ENCODE measurements at regions not wholly inside any gene's neighbourhood (a gene's known extent, or its start where the extent isn't known, plus 50 kb on each side); places are given as distances from the start of the nearest gene placed in this dataset.
"Not testable (repeated sequence)": the region's sequence is repeated elsewhere in the genome, so short reads cannot be mapped to it uniquely, and the experiment has no call there.

- no peaks in the 10 kb centered on the region for H3K9me3 ChIP-seq
- H3K4me1 ChIP-seq = no peaks in the 10 kb centered on the region
- H3K4me3 ChIP-seq = no peak overlapping the region
- peaks cover 77% of the 10 kb centered on the region for H3K36me3 ChIP-seq
- no peak for DNase-seq
- TF ChIP-seq CTCF (IDR thresholded peaks at IDR 0.05) = no peak
- ATAC-seq = no peak
- H3K27ac ChIP-seq = no peak overlapping the region
- intact Hi-C loops (cut with DNase I) = no loop called here
- no peaks in the 10 kb centered on the region for H3K27me3 ChIP-seq
These were observed 112.9 kb upstream of the ZNF746 start for GRCh38 chr7:149610441-149611011.

DNA sequence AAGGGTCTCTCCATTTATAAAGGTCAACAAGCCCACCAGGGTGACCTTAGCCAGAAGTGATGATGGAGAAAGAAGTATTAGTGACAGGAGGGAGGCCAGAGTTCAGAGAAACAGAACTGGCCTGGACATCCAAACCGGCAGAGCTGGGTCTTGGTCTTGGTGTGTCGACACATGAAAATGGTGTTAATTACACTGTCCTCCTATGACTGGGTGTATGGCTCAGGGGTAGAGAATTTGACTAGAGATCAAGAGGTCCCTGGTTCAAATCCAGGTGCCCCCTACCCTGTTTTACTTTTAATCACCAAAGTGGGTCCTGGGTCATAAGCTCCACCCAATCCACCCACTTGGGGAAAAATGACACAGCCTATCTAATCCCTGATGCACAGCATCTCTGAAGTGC is 110.6 kb upstream of the ZNF746 start:
- no peak overlapping the region for H3K27ac ChIP-seq
- H3K4me1 ChIP-seq = no peaks in the 10 kb centered on the region
- TF ChIP-seq CTCF (IDR thresholded peaks at IDR 0.05) = no peak
- no peak for ATAC-seq
- no peaks in the 10 kb centered on the region for H3K9me3 ChIP-seq
- peaks cover 56% of the 10 kb centered on the region for H3K36me3 ChIP-seq
- no peak for DNase-seq
- H3K27me3 ChIP-seq = no peaks in the 10 kb centered on the region
- intact Hi-C loops (cut with DNase I) = no loop called here
- no peak overlapping the region for H3K4me3 ChIP-seq

- intact Hi-C loops (cut with DNase I) = no loop called here
- Histone ChIP-seq H3K9me3 (no peaks in the 10 kb centered on the region), H3K27me3 (no peaks in the 10 kb centered on the region), H3K36me3 (peaks cover 56% of the 10 kb centered on the region), H3K4me1 (no peaks in the 10 kb centered on the region), H3K27ac (no peak overlapping the region), H3K4me3 (no peak overlapping the region)
- no peak for ATAC-seq
- no peak for DNase-seq
- TF ChIP-seq CTCF (IDR thresholded peaks at IDR 0.05) = no peak
These were observed 110.1 kb upstream of the ZNF746 start for GRCh38 chr7:149607683-149608082.

DNA sequence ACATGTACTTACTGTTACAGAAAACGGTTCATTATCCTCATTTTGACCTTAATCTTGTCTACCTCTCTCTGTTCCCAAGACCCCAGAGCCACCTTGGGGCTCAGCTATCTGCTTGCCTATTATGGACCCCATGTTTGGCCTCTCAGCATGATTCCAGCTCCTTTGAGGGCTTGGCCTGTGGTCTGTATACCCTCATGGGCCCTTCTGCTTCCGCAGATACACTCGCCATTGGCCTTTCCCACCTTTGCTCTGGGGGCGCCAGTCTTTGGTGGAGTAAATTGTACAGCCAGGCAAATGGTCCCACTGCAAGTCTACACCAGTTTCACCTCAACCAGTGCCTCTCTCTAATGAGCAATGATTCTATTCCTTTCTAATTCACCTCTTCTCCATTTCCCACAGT is 109.2 kb upstream of the ZNF746 start:
- no peak for ATAC-seq
- no peak overlapping the region for H3K27ac ChIP-seq
- H3K4me3 ChIP-seq = no peak overlapping the region
- no peaks in the 10 kb centered on the region for H3K9me3 ChIP-seq
- no peaks in the 10 kb centered on the region for H3K27me3 ChIP-seq
- no peak for TF ChIP-seq CTCF (IDR thresholded peaks at IDR 0.05)
- peaks cover 56% of the 10 kb centered on the region for H3K36me3 ChIP-seq
- no peaks in the 10 kb centered on the region for H3K4me1 ChIP-seq
- DNase-seq = no peak
- intact Hi-C loops (cut with DNase I) = no loop called here

DNA sequence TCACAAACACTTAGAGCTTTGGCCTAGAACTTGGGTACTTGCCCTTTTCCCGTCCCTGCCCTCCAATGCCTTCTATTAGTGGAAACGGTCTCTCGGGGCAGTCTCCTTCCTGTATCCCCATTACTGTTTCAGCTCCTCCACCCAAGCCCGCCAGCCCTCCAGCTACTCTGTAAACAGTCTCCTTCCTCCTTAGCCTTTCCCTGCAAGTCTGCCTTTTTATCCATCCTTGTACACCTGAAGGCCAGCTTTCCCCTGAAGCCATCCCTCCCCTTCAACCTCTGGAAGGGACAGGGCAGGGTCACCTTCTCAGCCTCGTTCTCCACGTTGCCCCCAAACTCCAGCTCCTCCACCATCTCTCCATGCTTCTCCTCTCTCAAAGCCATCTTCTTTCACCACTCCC is 108.1 kb upstream of the ZNF746 start:
- no peak overlapping the region for H3K4me3 ChIP-seq
- H3K36me3 ChIP-seq = peaks cover 52% of the 10 kb centered on the region
- H3K27ac ChIP-seq = no peak overlapping the region
- ATAC-seq = no peak
- no peak for DNase-seq
- H3K9me3 ChIP-seq = no peaks in the 10 kb centered on the region
- intact Hi-C loops (cut with DNase I) = no loop called here
- TF ChIP-seq CTCF (IDR thresholded peaks at IDR 0.05) = no peak
- no peaks in the 10 kb centered on the region for H3K27me3 ChIP-seq
- H3K4me1 ChIP-seq = no peaks in the 10 kb centered on the region

GRCh38 chr7:149604521-149604920 is 106.9 kb upstream of the ZNF746 start:
- Histone ChIP-seq H3K4me1 (no peaks in the 10 kb centered on the region), H3K27ac (no peak overlapping the region), H3K36me3 (peaks cover 46% of the 10 kb centered on the region), H3K27me3 (no peaks in the 10 kb centered on the region), H3K9me3 (no peaks in the 10 kb centered on the region), H3K4me3 (no peak overlapping the region)
- intact Hi-C loops (cut with DNase I) = no loop called here
- DNase-seq = no peak
- no peak for ATAC-seq
- no peak for TF ChIP-seq CTCF (IDR thresholded peaks at IDR 0.05)

GRCh38 chr7:149600669-149601330 is 103.2 kb upstream of the ZNF746 start:
- ATAC-seq; H3K4me3 ChIP-seq; DNase-seq; H3K4me1 ChIP-seq; intact Hi-C loops (cut with DNase I); H3K9me3 ChIP-seq; H3K27me3 ChIP-seq; H3K27ac ChIP-seq: not testable (repeated sequence)
- peaks cover 44% of the 10 kb centered on the region for H3K36me3 ChIP-seq
